BLaER1 (cell line): ENCODE measurements at regions not wholly inside any gene's neighbourhood (a gene's known extent, or its start where the extent isn't known, plus 50 kb on each side); places are given as distances from the start of the nearest gene placed in this dataset.

Source experiments
- H3K27ac ChIP-seq: shearing (Covaris generic); formaldehyde crosslinking; 2 replicates; pipeline ENCODE4 v1.8.1; 2022
- H3K27me3 ChIP-seq: shearing (Covaris generic); formaldehyde crosslinking; 2 replicates; pipeline ENCODE4 v1.8.1; 2022
- H3K36me3 ChIP-seq: shearing (Covaris generic); formaldehyde crosslinking; 2 replicates; pipeline ENCODE4 v1.8.1; 2022
- H3K4me1 ChIP-seq: shearing (Covaris generic); formaldehyde crosslinking; 2 replicates; pipeline ENCODE4 v1.8.1; 2022
- H3K4me2 ChIP-seq: shearing (Covaris generic); formaldehyde crosslinking; 2 replicates; pipeline ENCODE4 v1.8.1; 2022
- H3K4me3 ChIP-seq: shearing (Covaris generic); formaldehyde crosslinking; 2 replicates; pipeline ENCODE4 v1.8.1; 2022
- H3K9ac ChIP-seq: shearing (Covaris generic); formaldehyde crosslinking; 2 replicates; pipeline ENCODE4 v1.8.1; 2022
- H3K9me3 ChIP-seq: shearing (Covaris generic); formaldehyde crosslinking; 2 replicates; pipeline ENCODE4 v1.8.1; 2022
- H4K20me1 ChIP-seq: shearing (Covaris generic); formaldehyde crosslinking; 2 replicates; pipeline ENCODE4 v1.8.1; 2022
- Cebpa-rat ChIP-seq: shearing (Covaris generic); IDR thresholded peaks from 2 replicates; pipeline ENCODE4 v1.8.1; 2022

DNA sequence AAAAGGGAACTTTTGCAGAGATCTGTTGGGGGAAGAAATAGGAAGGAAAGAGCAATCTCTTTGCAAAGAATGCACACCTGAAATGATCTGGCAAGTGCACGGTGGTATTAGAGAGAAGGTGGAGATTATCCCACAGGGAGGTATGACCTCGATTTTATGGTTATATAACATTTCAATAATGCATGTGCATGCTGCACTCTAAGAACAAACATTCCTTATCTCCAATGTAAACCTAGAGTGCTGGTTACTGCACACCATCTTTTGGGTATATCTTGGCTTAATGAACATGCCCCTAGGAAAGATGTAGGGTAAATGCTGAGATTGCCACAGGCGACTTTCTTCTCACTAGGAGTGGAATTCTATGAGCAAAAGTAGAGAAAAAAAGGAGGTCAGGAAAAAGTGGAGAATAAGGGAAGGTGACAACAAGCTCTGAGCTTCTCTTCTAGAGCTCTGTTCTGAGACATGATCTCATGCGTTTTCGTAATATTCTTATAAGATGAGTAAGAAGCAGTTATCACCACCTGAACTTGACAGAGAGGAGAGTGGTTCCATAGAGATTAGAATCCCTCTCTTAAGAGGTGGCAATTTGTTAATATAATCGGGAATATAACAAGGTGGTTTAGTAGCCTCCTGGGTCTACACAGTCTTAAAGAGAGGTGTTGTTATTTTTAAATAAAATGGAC is 117.5 kb upstream of the TMC3 start:
- H4K20me1 ChIP-seq: no peaks in the 10 kb centered on the region
- no peaks in the 10 kb centered on the region for H3K4me1 ChIP-seq
- H3K27me3 ChIP-seq: peaks cover 3% of the 10 kb centered on the region; the same call in 1 of the 2 replicates
- TF ChIP-seq Cebpa-rat: no peak
- no peak overlapping the region for H3K27ac ChIP-seq
- H3K9me3 ChIP-seq: no peaks in the 10 kb centered on the region
- H3K4me3 ChIP-seq: no peak overlapping the region
- H3K4me2 ChIP-seq: no peak overlapping the region
- H3K36me3 ChIP-seq: no peaks in the 10 kb centered on the region
- H3K9ac ChIP-seq: no peak overlapping the region

GRCh38 chr15:81485806-81486205 is 111.8 kb upstream of the TMC3 start:
- Histone ChIP-seq H3K27me3 (peaks cover under 1% of the 10 kb centered on the region; the same call in 1 of the 2 replicates), H3K9ac (no peak overlapping the region), H3K4me1 (no peaks in the 10 kb centered on the region; the same call in 1 of the 2 replicates), H4K20me1 (no peaks in the 10 kb centered on the region), H3K4me3 (no peak overlapping the region), H3K27ac (no peak overlapping the region), H3K4me2 (no peak overlapping the region), H3K36me3 (no peaks in the 10 kb centered on the region), H3K9me3 (no peaks in the 10 kb centered on the region)
- no peak for TF ChIP-seq Cebpa-rat

- Histone ChIP-seq H3K9ac (no peak overlapping the region), H3K9me3 (no peaks in the 10 kb centered on the region), H3K4me1 (no peaks in the 10 kb centered on the region; the same call in 1 of the 2 replicates), H4K20me1 (no peaks in the 10 kb centered on the region), H3K4me2 (no peak overlapping the region), H3K36me3 (no peaks in the 10 kb centered on the region), H3K27ac (no peak overlapping the region), H3K27me3 (no peaks in the 10 kb centered on the region), H3K4me3 (no peak overlapping the region)
- no peak for TF ChIP-seq Cebpa-rat
These were observed 110.3 kb upstream of the TMC3 start for GRCh38 chr15:81484086-81484955.

DNA sequence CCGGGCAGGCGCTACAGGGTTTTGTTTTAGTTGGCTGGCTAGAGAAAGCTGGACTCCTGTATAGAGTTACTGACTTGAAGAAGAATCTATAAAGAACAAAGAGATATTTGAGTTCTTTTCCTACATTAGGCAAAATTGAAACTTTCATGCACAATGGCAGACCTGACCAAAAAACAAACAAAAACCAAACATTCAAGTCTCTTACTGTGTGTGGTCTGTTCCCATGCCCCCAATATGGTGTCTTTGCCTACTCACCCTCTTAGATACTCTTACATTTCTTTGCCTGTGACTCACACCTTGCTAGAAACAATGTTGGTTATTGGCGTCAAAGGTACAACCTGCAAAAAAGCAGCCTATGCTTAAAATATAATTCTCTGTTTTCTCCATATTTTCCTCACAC is 109.5 kb upstream of the TMC3 start:
- Histone ChIP-seq H3K4me2 (no peak overlapping the region), H4K20me1 (no peaks in the 10 kb centered on the region), H3K27me3 (no peaks in the 10 kb centered on the region), H3K4me3 (no peak overlapping the region), H3K4me1 (no peaks in the 10 kb centered on the region; the same call in 1 of the 2 replicates), H3K9me3 (no peaks in the 10 kb centered on the region), H3K9ac (no peak overlapping the region), H3K36me3 (no peaks in the 10 kb centered on the region), H3K27ac (no peak overlapping the region)
- TF ChIP-seq Cebpa-rat: no peak

DNA sequence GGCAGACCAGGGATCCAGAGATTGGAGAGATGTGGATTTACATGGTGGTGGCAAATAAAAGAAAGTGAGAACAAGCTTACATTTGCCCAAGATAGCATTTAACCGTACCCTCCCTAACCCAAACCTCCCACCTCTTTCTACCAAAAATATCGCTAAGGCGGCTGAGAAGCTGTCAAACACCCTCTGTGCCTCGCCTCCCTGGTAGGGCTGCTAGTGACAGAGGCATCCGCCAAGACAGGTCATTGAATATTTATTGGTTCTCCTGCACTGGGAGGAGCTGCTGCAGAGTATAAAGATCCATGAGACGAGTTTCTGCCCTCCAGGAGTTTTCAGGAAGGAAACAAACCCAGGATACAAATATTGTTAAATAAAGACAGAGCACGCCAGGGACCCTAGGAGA is 107.3 kb upstream of the TMC3 start:
- no peak overlapping the region for H3K27ac ChIP-seq
- H3K4me2 ChIP-seq: no peak overlapping the region
- H4K20me1 ChIP-seq: no peaks in the 10 kb centered on the region
- H3K9me3 ChIP-seq: no peaks in the 10 kb centered on the region
- TF ChIP-seq Cebpa-rat: no peak
- H3K4me1 ChIP-seq: no peaks in the 10 kb centered on the region; the same call in 1 of the 2 replicates
- H3K36me3 ChIP-seq: no peaks in the 10 kb centered on the region
- H3K4me3 ChIP-seq: no peak overlapping the region
- H3K9ac ChIP-seq: no peak overlapping the region
- H3K27me3 ChIP-seq: no peaks in the 10 kb centered on the region

- Histone ChIP-seq H3K9me3 (no peaks in the 10 kb centered on the region), H3K4me3 (no peak overlapping the region), H4K20me1 (no peaks in the 10 kb centered on the region), H3K4me1 (no peaks in the 10 kb centered on the region; the same call in 1 of the 2 replicates), H3K4me2 (no peak overlapping the region), H3K9ac (no peak overlapping the region), H3K27ac (no peak overlapping the region), H3K27me3 (no peaks in the 10 kb centered on the region), H3K36me3 (no peaks in the 10 kb centered on the region)
- TF ChIP-seq Cebpa-rat: no peak
These were observed 106.6 kb upstream of the TMC3 start for GRCh38 chr15:81480645-81481053.

GRCh38 chr15:81478354-81478753 is 104.3 kb upstream of the TMC3 start:
- Histone ChIP-seq H3K4me1 (no peaks in the 10 kb centered on the region; the same call in 1 of the 2 replicates), H3K9me3 (no peaks in the 10 kb centered on the region), H3K27me3 (no peaks in the 10 kb centered on the region), H4K20me1 (no peaks in the 10 kb centered on the region), H3K9ac (no peak overlapping the region), H3K4me3 (no peak overlapping the region), H3K4me2 (no peak overlapping the region), H3K36me3 (no peaks in the 10 kb centered on the region), H3K27ac (no peak overlapping the region)
- no peak for TF ChIP-seq Cebpa-rat

DNA sequence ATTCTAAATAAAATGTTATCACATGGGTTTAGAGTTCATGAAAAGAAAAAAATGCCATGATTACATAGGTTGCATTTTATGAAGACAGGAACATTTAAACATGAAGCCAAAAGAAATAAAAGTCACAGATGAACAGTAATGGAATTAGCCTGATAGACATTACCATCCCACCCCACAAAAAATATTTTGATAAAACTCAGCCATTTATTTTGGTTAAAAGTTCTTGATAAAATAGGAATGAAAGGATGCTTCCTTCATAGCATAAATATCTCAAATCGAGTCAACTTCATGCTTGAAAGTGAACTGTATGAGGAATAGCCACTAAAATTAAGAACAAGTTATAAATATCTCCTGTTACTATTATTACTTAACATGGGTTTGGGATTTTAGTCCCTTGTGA is 101.9 kb upstream of the TMC3 start:
- H4K20me1 ChIP-seq: no peaks in the 10 kb centered on the region
- H3K4me3 ChIP-seq: no peak overlapping the region
- H3K9me3 ChIP-seq: no peaks in the 10 kb centered on the region
- TF ChIP-seq Cebpa-rat: no peak
- no peak overlapping the region for H3K27ac ChIP-seq
- no peak overlapping the region for H3K9ac ChIP-seq
- no peaks in the 10 kb centered on the region for H3K27me3 ChIP-seq
- no peak overlapping the region for H3K4me2 ChIP-seq
- no peaks in the 10 kb centered on the region; the same call in 1 of the 2 replicates for H3K4me1 ChIP-seq
- H3K36me3 ChIP-seq: no peaks in the 10 kb centered on the region

GRCh38 chr15:81475471-81475870 is 101.5 kb upstream of the TMC3 start:
- Histone ChIP-seq H3K4me3 (no peak overlapping the region), H4K20me1 (no peaks in the 10 kb centered on the region), H3K36me3 (no peaks in the 10 kb centered on the region), H3K4me2 (no peak overlapping the region), H3K4me1 (no peaks in the 10 kb centered on the region), H3K9me3 (no peaks in the 10 kb centered on the region), H3K9ac (no peak overlapping the region), H3K27ac (no peak overlapping the region), H3K27me3 (no peaks in the 10 kb centered on the region)
- no peak for TF ChIP-seq Cebpa-rat

DNA sequence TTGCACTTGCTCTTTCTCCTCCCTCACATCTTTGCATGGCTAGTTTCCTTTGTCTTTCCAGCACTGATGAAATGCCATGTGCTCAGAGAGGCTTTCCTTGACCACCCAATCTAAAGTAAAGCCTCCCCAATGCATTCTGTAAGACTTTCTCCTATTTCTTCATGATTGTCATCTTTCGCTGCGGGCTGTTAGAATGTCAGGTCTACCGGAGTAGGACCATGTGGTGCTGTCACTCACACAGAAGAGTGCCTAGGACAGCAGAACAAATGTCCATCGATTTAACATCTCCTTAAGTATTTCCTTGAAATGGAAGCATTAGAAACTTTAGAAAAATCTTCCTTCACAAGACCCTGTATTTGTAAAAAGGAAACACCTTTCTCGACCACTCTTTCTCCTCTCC is 99.9 kb upstream of the TMC3 start:
- Histone ChIP-seq H3K9ac (no peak overlapping the region), H3K27me3 (no peaks in the 10 kb centered on the region), H3K9me3 (no peaks in the 10 kb centered on the region), H3K4me2 (no peak overlapping the region), H3K36me3 (no peaks in the 10 kb centered on the region), H3K4me1 (no peaks in the 10 kb centered on the region), H3K27ac (no peak overlapping the region), H4K20me1 (no peaks in the 10 kb centered on the region), H3K4me3 (no peak overlapping the region)
- TF ChIP-seq Cebpa-rat: no peak
